HuH-7 (cell line): ENCODE measurements at regions not wholly inside any gene's neighbourhood (a gene's known extent, or its start where the extent isn't known, plus 50 kb on each side); places are given as distances from the start of the nearest gene placed in this dataset.
"Not testable (repeated sequence)": the region's sequence is repeated elsewhere in the genome, so short reads cannot be mapped to it uniquely, and the experiment has no call there.

ENCODE experiments used
- DNase-seq: peaks from one replicate; pipeline ENCODE4 v3.0.0; 2011; ENCODE audit warnings: low spot score

- DNase-seq = not testable (repeated sequence)
Measured at GRCh38 chr13:58352100-58352499, 720.6 kb downstream of the PCDH17 start.

- DNase-seq = no peak
Measured at GRCh38 chr13:58369936-58370335, 738.4 kb downstream of the PCDH17 start.

- DNase-seq = no peak
Measured at GRCh38 chr13:58376349-58376748, 744.8 kb downstream of the PCDH17 start.

DNA sequence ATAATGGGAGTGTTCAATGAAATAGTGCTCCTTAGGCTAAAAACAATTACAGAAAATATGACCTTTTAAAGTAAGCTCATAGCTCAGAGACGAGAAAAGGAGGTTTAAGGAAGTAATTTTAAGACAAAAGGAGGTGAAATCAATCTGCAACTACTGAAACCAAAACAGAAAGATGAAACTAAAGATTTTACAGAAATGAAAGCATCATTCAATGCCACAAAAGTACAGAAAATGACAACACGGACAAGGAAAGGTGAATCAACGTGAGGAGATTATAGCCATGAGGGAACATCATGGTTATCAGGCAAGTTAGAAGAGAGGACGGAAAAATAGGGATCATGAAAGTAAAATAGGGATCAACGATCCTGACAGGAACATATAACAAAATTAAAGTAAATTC is 745.2 kb downstream of the PCDH17 start:
- DNase-seq = no peak

DNA sequence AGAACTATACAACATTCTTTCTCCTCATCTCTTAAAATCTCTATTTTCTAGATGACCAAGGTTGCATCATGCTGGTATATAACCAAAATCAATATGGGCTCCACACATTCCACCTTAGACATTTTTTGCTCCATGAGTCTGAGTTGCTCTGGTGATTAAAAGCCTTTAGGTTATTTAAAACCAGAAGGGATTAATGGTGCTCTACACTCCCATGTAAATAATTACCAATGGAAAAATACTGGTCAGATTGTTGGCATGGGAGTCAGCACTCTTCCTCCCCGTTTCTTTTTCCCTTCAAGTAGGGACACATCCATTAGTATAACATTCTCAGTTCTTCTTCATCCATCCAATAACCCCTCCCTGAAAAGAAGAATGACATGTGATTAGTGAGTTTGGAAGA is 747.7 kb downstream of the PCDH17 start:
- DNase-seq = peak; percentile 1

GRCh38 chr13:58385336-58385735 is 753.8 kb downstream of the PCDH17 start:
- DNase-seq = not testable (repeated sequence)

DNA sequence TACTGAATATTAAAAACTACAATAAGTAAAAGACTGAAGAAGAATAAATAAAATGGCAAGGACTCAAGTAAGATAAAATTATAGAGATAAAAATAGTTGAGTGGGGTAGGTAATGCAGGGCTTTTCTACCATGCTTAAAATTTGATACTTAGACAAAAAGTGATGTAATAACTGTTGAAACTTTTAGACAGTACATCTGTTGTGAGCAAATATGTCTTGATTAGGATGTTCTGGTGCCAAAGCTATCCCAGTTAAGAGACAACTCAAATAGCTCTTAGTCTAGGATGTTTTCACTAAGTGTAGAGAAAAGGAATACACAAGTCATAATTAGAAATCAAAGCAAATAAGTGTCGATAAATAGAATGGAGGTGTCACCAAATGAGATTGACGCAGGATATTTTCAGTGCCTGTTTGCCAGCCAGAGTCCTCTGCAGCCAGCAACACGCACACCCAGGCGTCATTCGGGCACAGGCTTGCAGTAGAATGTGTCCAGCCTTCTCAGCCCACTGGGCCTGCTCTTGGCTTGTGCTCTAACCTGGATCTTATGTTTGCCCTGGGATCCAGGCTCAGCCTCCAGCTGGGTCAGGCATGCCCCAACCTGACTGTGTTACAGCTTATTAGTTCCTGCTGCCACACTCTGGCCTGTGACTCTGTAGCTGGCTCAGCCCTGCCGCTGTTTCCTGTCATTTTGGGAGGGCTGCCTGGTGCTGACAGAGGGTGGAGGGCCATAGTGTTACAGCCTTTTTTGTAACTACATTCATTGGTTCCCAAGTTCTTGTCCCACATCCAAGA is 766.2 kb downstream of the PCDH17 start:
- DNase-seq = no peak

DNA sequence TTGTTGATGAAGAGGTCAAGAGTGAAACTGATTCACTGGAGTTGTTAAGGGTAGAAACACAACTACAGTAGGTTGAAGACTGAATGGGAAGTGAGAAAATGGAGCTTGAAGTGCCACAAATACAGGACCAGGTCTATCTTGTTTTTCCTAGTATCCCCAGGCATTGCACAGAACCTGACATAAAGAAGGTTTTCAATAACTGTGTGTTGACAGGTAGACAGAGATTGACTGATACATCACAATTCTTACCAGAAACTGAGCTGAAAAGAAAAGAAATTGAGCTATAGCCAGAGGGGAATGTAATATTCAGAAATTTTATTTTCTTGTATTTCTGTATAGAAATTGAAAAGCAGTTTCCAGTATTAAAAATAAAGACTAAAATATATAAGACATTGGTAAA is 767.7 kb downstream of the PCDH17 start:
- DNase-seq = no peak

DNA sequence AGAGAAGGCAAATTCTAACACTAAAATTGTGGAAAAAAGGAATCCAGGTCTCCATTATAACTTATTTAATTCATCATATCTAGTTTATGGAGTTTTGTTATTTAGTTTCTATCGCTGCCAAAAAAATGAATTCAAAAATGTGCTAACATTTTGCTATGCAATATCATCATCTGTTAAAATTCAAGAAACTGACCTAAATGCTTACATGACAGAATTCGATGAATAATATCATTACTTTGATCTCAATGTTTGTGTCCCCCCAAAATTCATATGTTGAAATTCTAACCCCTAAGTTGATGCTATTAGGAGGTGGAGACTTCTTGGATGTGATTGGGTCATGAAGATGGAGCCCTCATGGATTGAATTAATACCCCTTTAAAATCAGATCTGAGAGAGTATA is 775.0 kb downstream of the PCDH17 start:
- DNase-seq = no peak

- no peak for DNase-seq
Measured at GRCh38 chr13:58429917-58430316, 798.4 kb downstream of the PCDH17 start.

DNA sequence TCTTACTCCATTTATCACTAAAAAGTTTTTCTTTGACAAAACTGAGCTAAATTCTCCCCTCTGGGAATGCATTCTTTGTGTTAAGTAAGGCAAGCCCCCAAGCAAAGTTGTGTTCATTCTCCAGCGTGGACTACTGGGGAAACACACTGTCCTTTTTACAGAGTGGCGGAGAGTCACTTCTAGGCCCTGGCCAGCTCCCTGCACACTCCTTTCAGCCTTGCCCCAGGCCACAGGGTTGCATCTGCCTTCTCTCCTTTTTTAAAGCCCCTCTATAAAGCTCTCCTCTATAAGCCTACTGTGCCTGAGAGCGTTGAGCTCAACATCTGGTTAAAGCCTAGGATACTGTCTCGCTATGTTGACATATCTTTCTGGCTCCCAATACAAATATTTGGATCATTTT is 803.4 kb downstream of the PCDH17 start:
- no peak for DNase-seq

GRCh38 chr13:58437427-58437826 is 805.9 kb downstream of the PCDH17 start:
- DNase-seq = no peak

- DNase-seq = no peak
Measured at GRCh38 chr13:58446979-58447378, 815.4 kb downstream of the PCDH17 start.

GRCh38 chr13:58452123-58452623 is 820.6 kb downstream of the PCDH17 start:
- DNase-seq = peak; percentile 28

GRCh38 chr13:58455094-58455493 is 823.5 kb downstream of the PCDH17 start:
- DNase-seq = no peak

- DNase-seq = no peak
Measured at GRCh38 chr13:58461217-58461616, 829.7 kb downstream of the PCDH17 start.

DNA sequence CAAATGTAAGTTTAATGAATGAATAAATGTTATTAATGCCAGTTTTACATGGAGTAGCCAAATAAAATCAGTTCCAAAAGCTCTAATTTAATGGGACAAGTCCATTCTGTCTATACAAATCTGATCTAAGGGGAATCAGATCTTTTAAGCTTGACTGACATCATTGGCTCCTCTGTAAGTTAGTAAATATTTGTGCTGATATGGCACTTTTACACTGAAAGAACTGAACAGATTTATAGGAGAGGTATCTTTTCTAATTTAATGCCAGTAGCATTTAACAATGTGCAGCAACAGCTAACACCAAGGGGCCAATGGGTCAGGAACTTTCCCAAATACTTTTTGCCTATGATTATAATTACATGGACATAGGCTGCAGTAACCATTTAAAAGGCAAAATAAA is 832.3 kb downstream of the PCDH17 start:
- DNase-seq = no peak

GRCh38 chr13:58467176-58467575 is 835.6 kb downstream of the PCDH17 start:
- DNase-seq = peak; percentile 9

DNA sequence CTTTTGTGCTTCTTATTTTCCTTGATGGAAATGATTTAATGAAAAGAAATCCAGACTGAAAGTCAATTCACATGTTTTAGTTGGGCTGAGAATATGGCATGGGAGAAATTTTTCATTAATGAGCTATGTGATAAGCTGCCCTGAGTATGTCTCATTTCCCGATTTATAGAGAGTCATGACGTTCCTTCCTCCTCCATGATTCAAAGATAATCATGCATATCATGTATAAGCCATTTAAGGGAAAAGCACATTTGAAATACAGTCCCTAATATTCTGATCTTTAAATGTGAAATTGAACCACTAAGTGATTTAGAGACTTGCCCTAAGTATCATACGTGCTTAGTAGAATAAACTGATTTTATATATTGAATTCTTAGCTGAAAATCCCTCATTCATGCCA is 840.9 kb downstream of the PCDH17 start:
- no peak for DNase-seq

DNA sequence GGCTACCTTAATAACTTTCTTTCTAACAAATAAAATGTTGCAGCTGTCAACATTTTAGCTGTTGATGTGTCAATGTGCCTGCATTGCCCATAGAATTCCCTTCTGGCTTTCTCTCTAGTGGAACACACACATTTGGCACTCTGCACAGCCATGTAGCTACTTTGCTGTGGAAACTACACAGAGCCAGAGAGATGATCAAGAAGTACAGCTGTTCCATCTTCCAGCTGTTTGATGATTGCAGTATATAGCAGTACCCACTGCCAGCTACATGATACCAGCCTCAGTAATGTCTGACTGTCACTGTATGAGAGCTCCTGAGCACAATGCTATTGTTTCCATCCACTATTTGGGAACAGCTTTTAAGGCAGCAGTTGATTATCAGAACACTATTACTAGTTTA is 843.0 kb downstream of the PCDH17 start:
- no peak for DNase-seq

DNA sequence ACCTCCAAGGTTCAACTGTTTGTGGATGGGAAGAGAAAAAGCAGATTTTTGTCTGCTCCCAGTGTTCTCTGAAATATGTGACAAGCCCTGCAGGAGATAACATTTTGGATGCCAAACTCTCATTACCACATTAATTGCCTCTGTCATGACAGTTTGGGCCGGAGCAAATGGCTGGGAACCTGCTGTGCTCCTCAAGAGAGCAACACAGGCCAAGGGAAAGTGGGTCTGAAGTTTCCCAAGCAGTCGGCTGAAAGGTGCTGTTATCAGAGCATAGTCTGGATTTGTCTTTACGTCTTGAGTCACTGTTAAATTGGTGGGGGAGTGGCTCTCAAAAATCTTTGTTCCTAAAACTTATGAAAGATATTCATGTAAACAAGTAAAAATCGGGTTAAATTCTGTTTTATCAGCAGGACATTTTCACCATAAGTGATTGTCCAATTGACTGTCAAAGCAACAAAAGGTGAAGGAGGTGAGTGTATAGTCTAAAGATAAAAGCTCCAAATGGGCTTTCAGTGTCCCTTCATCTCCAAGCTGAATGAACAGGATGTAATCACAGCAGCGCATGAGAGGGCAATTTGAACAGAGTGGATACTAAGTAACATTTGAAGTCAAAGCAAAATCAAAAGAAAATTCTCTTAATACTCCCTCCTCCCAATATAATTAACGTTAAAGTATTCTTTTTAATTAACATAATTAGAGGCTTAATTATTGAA is 844.8 kb downstream of the PCDH17 start:
- no peak for DNase-seq

DNA sequence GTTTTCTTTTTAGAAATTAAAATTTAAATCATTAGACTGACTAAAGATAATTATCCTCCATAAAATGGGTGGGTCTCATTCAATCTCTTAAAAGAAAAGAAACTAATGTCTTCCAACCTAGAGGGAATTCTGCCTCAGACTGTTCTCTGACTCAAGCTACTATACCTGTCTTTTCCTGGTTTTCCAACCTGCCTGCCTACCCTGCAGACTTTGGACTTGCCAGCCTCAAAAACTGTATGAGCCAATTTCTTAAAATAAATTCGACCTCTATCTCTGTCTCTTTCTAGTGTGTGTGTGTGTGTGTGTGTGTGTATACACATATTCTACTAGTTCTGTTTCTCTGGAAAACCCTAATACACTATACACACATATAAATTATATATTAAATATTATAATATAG is 847.3 kb downstream of the PCDH17 start:
- DNase-seq = no peak

DNA sequence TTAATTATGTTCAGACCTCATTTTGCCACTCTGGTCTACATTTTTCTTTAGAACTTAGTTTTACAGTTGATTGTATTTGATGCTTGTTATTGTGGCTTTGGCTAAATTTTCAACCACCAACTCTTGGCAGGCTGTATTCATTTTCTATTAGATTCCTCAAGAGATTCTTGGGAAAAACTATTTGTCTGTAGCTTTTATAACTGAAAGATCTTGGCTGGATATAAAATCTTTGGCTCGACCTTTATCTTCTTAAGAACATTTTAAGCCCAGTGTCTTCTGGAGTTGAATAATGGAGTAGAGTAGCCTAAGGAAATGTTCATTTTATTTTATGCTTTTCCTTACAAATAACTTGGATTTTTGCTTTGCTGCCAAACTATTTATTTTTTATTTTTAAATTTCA is 848.5 kb downstream of the PCDH17 start:
- no peak for DNase-seq

DNA sequence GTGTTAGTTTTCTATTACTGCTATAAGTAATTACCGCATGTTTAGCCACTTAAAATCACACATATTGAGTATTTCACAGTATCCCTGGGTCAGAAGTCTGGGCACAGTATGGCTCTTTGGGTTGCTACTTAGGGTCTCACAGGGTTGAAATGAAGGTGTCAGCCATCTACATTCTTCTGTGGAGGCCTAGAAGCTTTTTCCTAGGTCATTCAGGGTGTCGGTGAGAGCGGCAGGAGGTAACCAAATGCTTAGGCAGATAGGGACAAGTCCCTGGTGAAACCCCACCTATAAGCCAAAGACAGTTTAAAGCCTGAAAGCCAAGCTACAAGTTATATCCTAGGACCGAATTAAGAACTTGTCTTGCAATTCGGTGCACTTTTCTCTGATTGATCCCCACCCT is 856.7 kb downstream of the PCDH17 start:
- DNase-seq = no peak
